ENCODE measurements at regions not wholly inside any gene's neighbourhood (a gene's known extent, or its start where the extent isn't known, plus 50 kb on each side); places are given as distances from the start of the nearest gene placed in this dataset.
"Not testable (repeated sequence)": the region's sequence is repeated elsewhere in the genome, so short reads cannot be mapped to it uniquely, and the experiment has no call there.

DNA sequence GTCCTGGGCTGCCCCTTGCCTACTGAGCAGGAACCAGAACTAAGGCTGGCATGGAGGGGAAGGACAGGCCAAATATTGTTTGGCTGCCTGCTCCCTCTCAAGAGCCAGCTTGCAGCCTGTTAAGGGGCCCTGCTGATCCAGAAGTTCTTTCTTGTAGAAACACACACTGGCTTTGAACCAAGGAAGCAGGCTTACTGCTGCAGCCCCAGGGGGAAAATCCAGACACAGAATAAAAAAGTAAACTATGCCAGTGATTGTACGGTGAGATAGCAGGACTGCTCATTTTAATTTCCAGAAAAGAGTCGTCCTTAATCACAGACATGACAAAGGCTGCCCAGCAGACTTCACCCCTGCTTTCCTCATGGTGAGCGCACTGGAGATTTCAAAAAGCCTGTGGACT, 371.6 kb downstream of the ANAPC1 start:
- H3K4me3 ChIP-seq (ENCODE audit: insufficient read depth in 1 of 2, low read depth in 1 of 2, low read length in 2 of 2), result not testable (repeated sequence)

GRCh38 chr2:111514138-111514537, 369.9 kb downstream of the ANAPC1 start:
- H3K14ac ChIP-seq (ENCODE audit: low read length in 2 of 2); H2BK120ac ChIP-seq (ENCODE audit: low read depth, low read length); H3K9ac ChIP-seq (ENCODE audit: low read length); H3K18ac ChIP-seq (ENCODE audit: low read depth in 1 of 2, low read length in 2 of 2); H3K4me3 ChIP-seq (ENCODE audit: insufficient read depth in 1 of 2, low read depth in 1 of 2, low read length in 2 of 2); H3K79me1 ChIP-seq (replicated peaks; ENCODE audit: low read length, poor library complexity, severe bottlenecking); H3K4me2 ChIP-seq (ENCODE audit: low read length, poor library complexity, severe bottlenecking); H4K91ac ChIP-seq (ENCODE audit: low read length); H4K8ac ChIP-seq (ENCODE audit: low read length); H3K9me3 ChIP-seq (ENCODE audit: control insufficient read depth, low read length); H2BK5ac ChIP-seq (ENCODE audit: low read depth, low read length, poor library complexity, severe bottlenecking); H2AFZ ChIP-seq (ENCODE audit: low read depth, low read length); H2AK5ac ChIP-seq (ENCODE audit: low read length, severe bottlenecking); H3K4me1 ChIP-seq (ENCODE audit: control insufficient read depth, insufficient read depth, low read depth, low read length); H3K27me3 ChIP-seq (ENCODE audit: control insufficient read depth in 1 of 2, insufficient read depth in 1 of 2, low read length in 2 of 2); H3K23ac ChIP-seq (ENCODE audit: low read length in 2 of 2); H3K4ac ChIP-seq (ENCODE audit: low read depth in 1 of 2, low read length in 2 of 2); H2BK15ac ChIP-seq (ENCODE audit: low read depth, poor library complexity, severe bottlenecking); H3K36me3 ChIP-seq (ENCODE audit: control insufficient read depth in 1 of 2, insufficient read depth in 2 of 2, low read depth in 1 of 2, low read length in 2 of 2); H3K27ac ChIP-seq (ENCODE audit: low read length, poor library complexity, severe bottlenecking); H2BK12ac ChIP-seq (ENCODE audit: low read length in 2 of 2); DNase-seq: not testable (repeated sequence)
- no CpG with 5 or more reads among the region's 4 CpGs for WGBS

More for the DNA sequence above, 371.6 kb downstream of the ANAPC1 start:
- Histone ChIP-seq H3K4ac (ENCODE audit: low read depth in 1 of 2, low read length in 2 of 2) (peak overlapping the region in 1 of 2 experiments; percentile 61), H2BK12ac (ENCODE audit: low read length in 2 of 2) (peak overlapping the region in 1 of 2 experiments; percentile 78), H2BK120ac (ENCODE audit: low read depth, low read length) (peak overlapping the region; percentile 15)
- H3K4me1 ChIP-seq (ENCODE audit: control insufficient read depth, insufficient read depth, low read depth, low read length); H2BK5ac ChIP-seq (ENCODE audit: low read depth, low read length, poor library complexity, severe bottlenecking); H3K14ac ChIP-seq (ENCODE audit: low read length in 2 of 2); H3K36me3 ChIP-seq (ENCODE audit: control insufficient read depth in 1 of 2, insufficient read depth in 2 of 2, low read depth in 1 of 2, low read length in 2 of 2); H4K91ac ChIP-seq (ENCODE audit: low read length); H3K4me2 ChIP-seq (ENCODE audit: low read length, poor library complexity, severe bottlenecking); H3K9me3 ChIP-seq (ENCODE audit: control insufficient read depth, low read length); H3K23ac ChIP-seq (ENCODE audit: low read length in 2 of 2); H2BK15ac ChIP-seq (ENCODE audit: low read depth, poor library complexity, severe bottlenecking); H2AK5ac ChIP-seq (ENCODE audit: low read length, severe bottlenecking); H3K79me1 ChIP-seq (replicated peaks; ENCODE audit: low read length, poor library complexity, severe bottlenecking); H3K18ac ChIP-seq (ENCODE audit: low read depth in 1 of 2, low read length in 2 of 2); H3K27ac ChIP-seq (ENCODE audit: low read length, poor library complexity, severe bottlenecking); H3K9ac ChIP-seq (ENCODE audit: low read length); H2AFZ ChIP-seq (ENCODE audit: low read depth, low read length); H3K27me3 ChIP-seq (ENCODE audit: control insufficient read depth in 1 of 2, insufficient read depth in 1 of 2, low read length in 2 of 2); DNase-seq; H4K8ac ChIP-seq (ENCODE audit: low read length): not testable (repeated sequence)
- WGBS, result 56% methylated on average over 2 of the region's 3 CpGs

GRCh38 chr2:111517050-111517720, 366.8 kb downstream of the ANAPC1 start:
- H2BK120ac ChIP-seq (ENCODE audit: low read depth, low read length); H2BK12ac ChIP-seq (ENCODE audit: low read length in 2 of 2); H3K27me3 ChIP-seq (ENCODE audit: control insufficient read depth in 1 of 2, insufficient read depth in 1 of 2, low read length in 2 of 2); H2AFZ ChIP-seq (ENCODE audit: low read depth, low read length); H3K4me1 ChIP-seq (ENCODE audit: control insufficient read depth, insufficient read depth, low read depth, low read length); H3K27ac ChIP-seq (ENCODE audit: low read length, poor library complexity, severe bottlenecking); DNase-seq; H2BK15ac ChIP-seq (ENCODE audit: low read depth, poor library complexity, severe bottlenecking); H2BK5ac ChIP-seq (ENCODE audit: low read depth, low read length, poor library complexity, severe bottlenecking); H3K23ac ChIP-seq (ENCODE audit: low read length in 2 of 2); H3K36me3 ChIP-seq (ENCODE audit: control insufficient read depth in 1 of 2, insufficient read depth in 2 of 2, low read depth in 1 of 2, low read length in 2 of 2); H3K18ac ChIP-seq (ENCODE audit: low read depth in 1 of 2, low read length in 2 of 2); H3K4ac ChIP-seq (ENCODE audit: low read depth in 1 of 2, low read length in 2 of 2); H3K4me3 ChIP-seq (ENCODE audit: insufficient read depth in 1 of 2, low read depth in 1 of 2, low read length in 2 of 2); H3K79me1 ChIP-seq (replicated peaks; ENCODE audit: low read length, poor library complexity, severe bottlenecking); H2AK5ac ChIP-seq (ENCODE audit: low read length, severe bottlenecking); H4K8ac ChIP-seq (ENCODE audit: low read length); H3K9ac ChIP-seq (ENCODE audit: low read length); H3K14ac ChIP-seq (ENCODE audit: low read length in 2 of 2); H3K9me3 ChIP-seq (ENCODE audit: control insufficient read depth, low read length); H4K91ac ChIP-seq (ENCODE audit: low read length); H3K4me2 ChIP-seq (ENCODE audit: low read length, poor library complexity, severe bottlenecking): not testable (repeated sequence)
- 100% methylated on average over 1 of the region's 2 CpGs for WGBS

DNA sequence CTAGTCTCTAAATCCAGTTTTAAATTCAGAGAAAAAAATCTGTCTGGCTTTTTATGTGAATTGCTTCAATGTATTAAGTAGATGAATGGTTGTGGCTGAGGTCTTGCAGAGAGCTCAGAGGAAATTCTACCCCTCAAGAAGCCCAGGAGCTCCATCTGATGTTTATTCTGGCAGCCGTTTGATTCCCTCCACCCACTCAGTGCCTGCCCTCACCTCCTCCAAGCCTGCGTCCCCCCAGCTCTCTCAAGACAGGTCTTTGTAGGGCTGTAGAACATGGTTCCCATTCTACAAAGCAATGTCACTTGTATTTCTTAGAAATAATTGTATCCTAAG, 366.3 kb downstream of the ANAPC1 start:
- DNase-seq, result not testable (repeated sequence)

More for the DNA sequence above, 366.3 kb downstream of the ANAPC1 start:
- not testable (repeated sequence) for H4K8ac ChIP-seq (ENCODE audit: low read length); H3K4ac ChIP-seq (ENCODE audit: low read depth in 1 of 2, low read length in 2 of 2); H2BK120ac ChIP-seq (ENCODE audit: low read depth, low read length); H2AFZ ChIP-seq (ENCODE audit: low read depth, low read length); H3K27me3 ChIP-seq (ENCODE audit: control insufficient read depth in 1 of 2, insufficient read depth in 1 of 2, low read length in 2 of 2); H3K18ac ChIP-seq (ENCODE audit: low read depth in 1 of 2, low read length in 2 of 2); H3K36me3 ChIP-seq (ENCODE audit: control insufficient read depth in 1 of 2, insufficient read depth in 2 of 2, low read depth in 1 of 2, low read length in 2 of 2); H3K27ac ChIP-seq (ENCODE audit: low read length, poor library complexity, severe bottlenecking); H2BK15ac ChIP-seq (ENCODE audit: low read depth, poor library complexity, severe bottlenecking); H3K14ac ChIP-seq (ENCODE audit: low read length in 2 of 2); H3K9me3 ChIP-seq (ENCODE audit: control insufficient read depth, low read length); H3K9ac ChIP-seq (ENCODE audit: low read length); H2BK5ac ChIP-seq (ENCODE audit: low read depth, low read length, poor library complexity, severe bottlenecking); H2AK5ac ChIP-seq (ENCODE audit: low read length, severe bottlenecking); H3K4me3 ChIP-seq (ENCODE audit: insufficient read depth in 1 of 2, low read depth in 1 of 2, low read length in 2 of 2); H2BK12ac ChIP-seq (ENCODE audit: low read length in 2 of 2); H4K91ac ChIP-seq (ENCODE audit: low read length); H3K4me1 ChIP-seq (ENCODE audit: control insufficient read depth, insufficient read depth, low read depth, low read length); H3K79me1 ChIP-seq (replicated peaks; ENCODE audit: low read length, poor library complexity, severe bottlenecking); H3K4me2 ChIP-seq (ENCODE audit: low read length, poor library complexity, severe bottlenecking); H3K23ac ChIP-seq (ENCODE audit: low read length in 2 of 2)
- WGBS, result no CpG with 5 or more reads among the region's 2 CpGs

Data from mesenchymal stem cell (in vitro differentiated cells and primary cell).